ENCODE measurements at regions not wholly inside any gene's neighbourhood (a gene's known extent, or its start where the extent isn't known, plus 50 kb on each side); places are given as distances from the start of the nearest gene placed in this dataset.

DNA sequence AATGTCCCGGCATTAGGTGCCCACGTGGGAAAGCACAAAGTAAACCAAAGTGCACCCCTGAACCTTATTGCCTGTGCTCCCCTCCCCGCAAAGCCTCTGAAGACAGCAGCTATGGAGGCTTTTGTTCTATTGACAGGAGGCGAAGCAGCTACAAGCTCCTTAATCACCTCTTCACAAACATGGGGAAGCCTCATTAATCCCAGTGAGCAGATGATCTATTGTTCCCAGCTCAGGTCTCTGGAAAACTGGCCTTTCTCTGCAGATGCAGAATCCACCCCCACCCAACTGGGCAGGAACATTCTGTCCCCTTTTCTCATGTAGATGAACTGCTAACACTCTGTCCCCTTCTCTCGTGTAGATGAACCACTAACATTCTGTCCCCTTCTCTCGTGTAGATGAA lies 190.5 kb upstream of the CSF3R start:
- DNase-seq (ENCODE audit: low spot score): no peak
- TF ChIP-seq, protein P1, sequence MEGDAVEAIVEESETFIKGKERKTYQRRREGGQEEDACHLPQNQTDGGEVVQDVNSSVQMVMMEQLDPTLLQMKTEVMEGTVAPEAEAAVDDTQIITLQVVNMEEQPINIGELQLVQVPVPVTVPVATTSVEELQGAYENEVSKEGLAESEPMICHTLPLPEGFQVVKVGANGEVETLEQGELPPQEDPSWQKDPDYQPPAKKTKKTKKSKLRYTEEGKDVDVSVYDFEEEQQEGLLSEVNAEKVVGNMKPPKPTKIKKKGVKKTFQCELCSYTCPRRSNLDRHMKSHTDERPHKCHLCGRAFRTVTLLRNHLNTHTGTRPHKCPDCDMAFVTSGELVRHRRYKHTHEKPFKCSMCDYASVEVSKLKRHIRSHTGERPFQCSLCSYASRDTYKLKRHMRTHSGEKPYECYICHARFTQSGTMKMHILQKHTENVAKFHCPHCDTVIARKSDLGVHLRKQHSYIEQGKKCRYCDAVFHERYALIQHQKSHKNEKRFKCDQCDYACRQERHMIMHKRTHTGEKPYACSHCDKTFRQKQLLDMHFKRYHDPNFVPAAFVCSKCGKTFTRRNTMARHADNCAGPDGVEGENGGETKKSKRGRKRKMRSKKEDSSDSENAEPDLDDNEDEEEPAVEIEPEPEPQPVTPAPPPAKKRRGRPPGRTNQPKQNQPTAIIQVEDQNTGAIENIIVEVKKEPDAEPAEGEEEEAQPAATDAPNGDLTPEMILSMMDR (IDR thresholded peaks at IDR 0.05): no peak
- H3K9me3 Mint-ChIP-seq (ENCODE audit: low read depth): peaks cover 5% of the 10 kb centered on the region
- peaks cover 19% of the 10 kb centered on the region for H3K27me3 Mint-ChIP-seq (ENCODE audit: low read depth)
- H3K4me3 Mint-ChIP-seq (ENCODE audit: unreplicated experiment): no peak overlapping the region
- no peaks in the 10 kb centered on the region for H3K4me1 Mint-ChIP-seq (ENCODE audit: low read depth)
- no peak overlapping the region for H3K27ac Mint-ChIP-seq (ENCODE audit: unreplicated experiment)
- no peaks in the 10 kb centered on the region for H3K36me3 Mint-ChIP-seq (ENCODE audit: low read depth)

DNA sequence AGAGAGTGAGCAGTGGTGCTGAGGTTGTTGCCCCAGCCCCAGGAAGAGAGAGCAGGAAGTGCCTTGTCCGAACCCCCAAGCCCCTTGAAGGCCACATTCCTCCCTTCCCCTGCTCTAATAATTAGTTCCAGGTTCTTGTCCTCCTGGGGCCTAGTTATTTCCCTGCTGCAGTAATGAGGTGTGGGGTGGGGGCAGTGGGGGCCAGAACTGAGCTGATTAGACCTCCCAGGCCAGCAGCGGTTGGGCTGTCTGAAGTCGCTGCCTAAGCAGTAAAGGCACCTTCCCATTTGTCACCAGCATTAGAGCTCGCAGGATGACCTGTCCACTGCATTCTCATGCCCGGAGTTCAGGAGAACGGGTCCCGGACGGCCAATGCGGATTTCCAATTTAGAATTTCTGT lies 186.5 kb upstream of the CSF3R start:
- H3K27ac Mint-ChIP-seq (ENCODE audit: unreplicated experiment): no peak overlapping the region
- H3K4me3 Mint-ChIP-seq (ENCODE audit: unreplicated experiment): no peak overlapping the region
- H3K27me3 Mint-ChIP-seq (ENCODE audit: low read depth): peaks cover 16% of the 10 kb centered on the region
- H3K4me1 Mint-ChIP-seq (ENCODE audit: low read depth): no peaks in the 10 kb centered on the region
- H3K9me3 Mint-ChIP-seq (ENCODE audit: low read depth): no peaks in the 10 kb centered on the region
- DNase-seq (ENCODE audit: low spot score): no peak
- no peaks in the 10 kb centered on the region for H3K36me3 Mint-ChIP-seq (ENCODE audit: low read depth)
- TF ChIP-seq, protein P1 (IDR thresholded peaks at IDR 0.05): no peak

DNA sequence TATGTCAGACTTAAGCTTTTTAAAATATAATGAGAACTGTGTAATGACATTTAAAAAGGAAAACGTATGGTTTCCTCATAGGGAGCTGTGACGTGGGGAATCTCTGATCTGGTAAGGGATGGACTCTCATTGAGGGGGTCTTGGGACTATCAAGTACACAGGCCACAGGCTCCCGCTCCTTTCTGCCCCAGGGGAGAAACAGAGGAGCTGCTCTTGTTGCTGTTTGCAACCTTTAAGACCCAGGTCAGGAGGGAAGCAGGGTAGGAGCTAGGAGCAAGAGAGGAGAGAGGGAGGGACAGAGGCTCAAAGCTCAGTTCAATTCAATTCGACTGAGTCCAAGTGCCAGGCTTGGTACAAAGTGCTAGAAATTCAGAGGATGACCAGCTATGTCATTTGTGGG lies 185.1 kb upstream of the CSF3R start:
- Mint-ChIP-seq H3K4me1 (ENCODE audit: low read depth) (no peaks in the 10 kb centered on the region), H3K4me3 (ENCODE audit: unreplicated experiment) (no peak overlapping the region), H3K27ac (ENCODE audit: unreplicated experiment) (no peak overlapping the region), H3K9me3 (ENCODE audit: low read depth) (no peaks in the 10 kb centered on the region), H3K27me3 (ENCODE audit: low read depth) (peaks cover 18% of the 10 kb centered on the region), H3K36me3 (ENCODE audit: low read depth) (no peaks in the 10 kb centered on the region)
- no peak for DNase-seq (ENCODE audit: low spot score)
- TF ChIP-seq, protein P1 (IDR thresholded peaks at IDR 0.05): no peak

DNA sequence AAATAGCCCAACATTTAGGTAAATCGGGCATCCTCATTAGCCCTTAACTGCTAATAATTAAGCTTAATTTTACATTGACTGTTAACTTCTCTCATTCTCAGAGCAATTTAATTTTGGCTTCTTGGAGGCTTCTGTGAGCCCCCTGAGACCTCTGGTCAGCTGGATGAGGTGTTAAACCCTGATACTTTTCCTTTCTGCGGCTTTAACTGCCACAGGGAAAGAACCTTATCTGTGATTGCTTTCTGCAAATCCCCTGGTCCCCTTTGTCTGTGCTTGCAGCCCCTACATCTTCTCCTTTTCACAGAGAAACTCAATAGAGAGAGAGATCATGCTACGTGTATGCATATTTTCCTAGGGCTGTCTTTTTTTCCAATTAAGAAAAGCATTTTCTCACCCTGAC lies 184.5 kb upstream of the CSF3R start:
- no peak overlapping the region for H3K4me3 Mint-ChIP-seq (ENCODE audit: unreplicated experiment)
- TF ChIP-seq, protein P1 (IDR thresholded peaks at IDR 0.05): no peak
- H3K36me3 Mint-ChIP-seq (ENCODE audit: low read depth): no peaks in the 10 kb centered on the region
- DNase-seq (ENCODE audit: low spot score): no peak
- H3K4me1 Mint-ChIP-seq (ENCODE audit: low read depth): no peaks in the 10 kb centered on the region
- H3K27me3 Mint-ChIP-seq (ENCODE audit: low read depth): peaks cover 20% of the 10 kb centered on the region
- no peaks in the 10 kb centered on the region for H3K9me3 Mint-ChIP-seq (ENCODE audit: low read depth)
- H3K27ac Mint-ChIP-seq (ENCODE audit: unreplicated experiment): no peak overlapping the region

DNA sequence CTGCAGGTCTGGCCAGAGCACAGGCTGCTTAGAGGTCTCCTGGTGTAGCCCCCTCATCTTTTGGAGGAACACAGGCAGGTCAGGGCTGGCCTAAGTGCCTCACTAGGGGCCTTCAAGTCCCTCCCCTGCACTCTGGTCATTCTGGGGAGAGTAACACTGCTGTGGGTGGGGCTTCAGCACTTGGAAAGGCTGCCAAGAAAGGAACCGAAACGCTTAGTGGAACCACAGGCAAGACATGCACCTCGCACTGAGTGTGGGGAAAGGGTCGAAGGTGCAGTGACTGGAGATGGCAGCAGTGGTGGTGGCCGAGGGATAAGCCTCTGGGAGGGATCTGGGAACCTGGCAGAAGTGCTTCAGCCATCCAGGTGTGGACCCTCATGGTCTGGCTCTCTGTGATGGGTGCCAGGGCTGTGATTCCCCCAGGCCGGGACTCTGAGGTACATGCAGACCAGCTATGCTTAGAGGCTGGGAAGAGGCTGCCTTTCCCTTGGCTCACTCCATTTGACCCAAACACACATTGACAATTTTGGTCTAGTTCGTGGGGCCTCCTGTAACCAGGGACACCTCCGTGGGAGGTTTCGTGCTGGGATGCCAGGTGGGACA lies 182.9 kb upstream of the CSF3R start:
- TF ChIP-seq, protein P1 (IDR thresholded peaks at IDR 0.05): no peak
- peaks cover 22% of the 10 kb centered on the region for H3K27me3 Mint-ChIP-seq (ENCODE audit: low read depth)
- H3K36me3 Mint-ChIP-seq (ENCODE audit: low read depth): no peaks in the 10 kb centered on the region
- no peaks in the 10 kb centered on the region for H3K9me3 Mint-ChIP-seq (ENCODE audit: low read depth)
- no peak overlapping the region for H3K4me3 Mint-ChIP-seq (ENCODE audit: unreplicated experiment)
- no peak for DNase-seq (ENCODE audit: low spot score)
- no peaks in the 10 kb centered on the region for H3K4me1 Mint-ChIP-seq (ENCODE audit: low read depth)
- H3K27ac Mint-ChIP-seq (ENCODE audit: unreplicated experiment): no peak overlapping the region

Data from chondrocyte (in vitro differentiated cells).